HepG2 (cell line): ENCODE measurements at regions not wholly inside any gene's neighbourhood (a gene's known extent, or its start where the extent isn't known, plus 50 kb on each side); places are given as distances from the start of the nearest gene placed in this dataset.

ENCODE experiments used
- ATAC-seq: fragments of 200-7000 bp; cut with Tn5 transposase; 3 replicates; pipeline ENCODE4 v1.9.1; 2020; ENCODE audit warnings: mild to moderate bottlenecking, moderate library complexity
- BruUV-seq: library from RNA; stranded (reverse); fragments of 400-500 nt; replicated peaks from 2 replicates; lab custom pipeline; 2021; lab: Mats Ljungman, UMichigan
- CTCF ChIA-PET: fragments of 300-600 bp; formaldehyde crosslinking; extraction: SDS; loops from one replicate; lab custom pipeline; 2021; ENCODE audit warnings: low total read pairs, inconsistent platforms, low intra/inter-chr PET ratio; lab: Yijun Ruan, JAX
- POLR2A ChIA-PET: fragments of 350-600 bp; sonication (Branson Sonifier 250); formaldehyde crosslinking; loops from one replicate; lab custom pipeline; 2020; ENCODE audit warnings: antibody characterized with exemption, inconsistent platforms; lab: Yijun Ruan, JAX
- DNase-seq: peaks from one replicate; pipeline ENCODE4 v3.0.0-alpha.2; 2015; ENCODE audit warnings: low spot score
- FAIRE-seq: peaks from 3 replicates; lab custom pipeline; 2011; peaks lifted over from hg19 to GRCh38; lab: Jason Lieb, UNC
- H2AFZ ChIP-seq: one replicate; pipeline ENCODE4 v1.6.1; 2011; ENCODE audit warnings: low read length, inconsistent platforms
- H3K27ac ChIP-seq: fragments of 300-600 bp; 3 replicates; pipeline ENCODE4 v1.8.0; 2011; ENCODE audit warnings: mixed run types, mild to moderate bottlenecking, mixed read lengths, low read length, inconsistent platforms; ENCODE audit not compliant: insufficient read depth; ENCODE audit errors: extremely low read length
- H3K27me3 ChIP-seq, 2 experiments: fragments of 200-600 bp in 1 of 2; 2 replicates in 1 of 2; 3 replicates in 1 of 2; pipeline versions ENCODE4 v1.6.0 to v1.8.0; 2011; ENCODE audit warnings: low read length in 2 of 2, mild to moderate bottlenecking in 2 of 2, moderate library complexity in 2 of 2, inconsistent platforms in 1 of 2; ENCODE audit not compliant: insufficient read depth in 2 of 2, control insufficient read depth in 1 of 2
- H3K36me3 ChIP-seq, 2 experiments: fragments of 200-600 bp in 1 of 2; replicated peaks in 1 of 2; 2 replicates in 1 of 2; 3 replicates in 1 of 2; pipeline versions ENCODE4 v1.5.1 to v1.8.0; 2011; ENCODE audit warnings: low read length in 2 of 2, inconsistent platforms in 1 of 2; ENCODE audit not compliant: insufficient read depth in 2 of 2, control insufficient read depth in 1 of 2
- H3K4me1 ChIP-seq: 2 replicates; pipeline ENCODE4 v1.5.1; 2012; ENCODE audit warnings: low read length, inconsistent platforms; ENCODE audit not compliant: insufficient read depth
- H3K4me2 ChIP-seq: 2 replicates; pipeline ENCODE4 v1.6.0; 2011; ENCODE audit warnings: low read depth, low read length, inconsistent platforms
- H3K4me3 ChIP-seq, 3 experiments: fragments of 200-600 bp in 1 of 3; sonication (generic), shearing (Covaris generic) in 1 of 3; replicated peaks in 1 of 3; 2 replicates each; pipeline ENCODE4 v1.5.1; 2011 to 2016; ENCODE audit warnings: low read length in 3 of 3, inconsistent platforms in 2 of 3, low read depth in 2 of 3, mild to moderate bottlenecking in 2 of 3, control low read depth in 1 of 3, mixed read lengths in 1 of 3; ENCODE audit not compliant: insufficient read depth in 1 of 3
- H3K79me2 ChIP-seq: one replicate; pipeline ENCODE4 v1.6.1; 2011; ENCODE audit warnings: low read length, inconsistent platforms; ENCODE audit not compliant: insufficient read depth
- H3K9ac ChIP-seq: 2 replicates; pipeline ENCODE4 v1.6.0; 2011; ENCODE audit warnings: mild to moderate bottlenecking, low read depth, low read length, inconsistent platforms; ENCODE audit not compliant: insufficient read depth
- H3K9me3 ChIP-seq: 2 replicates; pipeline ENCODE4 v1.5.1; 2012; ENCODE audit warnings: mild to moderate bottlenecking, low read length
- H4K20me1 ChIP-seq: 2 replicates; pipeline ENCODE4 v1.6.0; 2011; ENCODE audit warnings: inconsistent platforms, mild to moderate bottlenecking, low read length, moderate library complexity; ENCODE audit not compliant: insufficient read depth
- HNRNPL ChIP-seq: fragments of 200-400 bp; formaldehyde crosslinking; IDR thresholded peaks from 2 replicates; pipeline ENCODE4 v1.6.1; 2017; ENCODE audit warnings: mild to moderate bottlenecking, low read depth, low read length
- SETDB1 ChIP-seq: sonication (generic); formaldehyde crosslinking; IDR thresholded peaks from 2 replicates; pipeline ENCODE4 v1.5.1; 2020; ENCODE audit warnings: missing genetic modification reagents, mild to moderate bottlenecking, borderline replicate concordance
- WGBS: methylation state at CpG from one replicate; pipeline ENCODE4 v1.1.6; 2017; ENCODE audit warnings: low lambda C conversion rate; 5-methylcytosine and 5-hydroxymethylcytosine counted together
- in situ Hi-C: cut with HindIII; loops from 2 replicates; pipeline ENCODE4 v1.10.0; 2017; ENCODE audit warnings: low pct_unique_long_range_greater_than_20kb; ENCODE audit not compliant: extremely low pct_ligation_motif_present
- intact Hi-C: fragments of 100-400 bp; cut with micrococcal nuclease; formaldehyde crosslinking; loops from one replicate; pipeline ENCODE4 v1.10.0; 2022; ENCODE audit not compliant: unreplicated experiment
- small RNA-seq, 3 experiments: library from RNA; depleted of rRNA; stranded (forward); fragments of <200 nt; gene quantifications; one replicate each; pipeline ENCODE3, GENCODE V24; 2012; ENCODE audit warnings: low read depth in 2 of 3, low replicate concordance in 1 of 3; ENCODE audit not compliant: insufficient read length in 3 of 3, insufficient read depth in 2 of 3
- TF ChIP-seq, protein P1 (sequence below): sonication (generic); formaldehyde crosslinking; IDR thresholded peaks from 2 replicates; pipeline ENCODE4 v1.8.1; 2023; ENCODE audit warnings: mild to moderate bottlenecking, missing genetic modification reagents

DNA sequence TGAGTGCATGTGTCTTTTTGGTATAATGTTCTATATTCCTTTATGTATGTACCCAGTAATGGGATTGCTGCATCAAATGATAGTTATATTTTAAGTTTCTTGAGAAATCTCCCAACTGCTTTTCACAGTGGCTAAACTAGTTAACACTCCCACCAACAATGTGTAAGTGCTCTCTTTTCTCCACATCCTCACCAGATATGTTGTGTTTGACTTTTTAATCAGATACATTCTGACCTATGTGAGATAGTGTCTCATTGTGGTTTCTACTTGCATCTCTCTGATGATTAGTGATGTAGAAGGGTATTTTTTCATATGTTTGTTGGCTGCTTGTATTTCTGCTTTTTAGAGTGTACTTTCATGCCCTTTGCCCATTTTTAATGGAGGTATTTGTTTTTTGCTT is 62.8 kb upstream of the ALG10B start:
- Histone ChIP-seq H3K27me3 (no peaks in the 10 kb centered on the region), H4K20me1 (no peaks in the 10 kb centered on the region), H3K4me3 (no peak overlapping the region), H2AFZ (no peak overlapping the region), H3K36me3 (no peaks in the 10 kb centered on the region), H3K9ac (no peak overlapping the region), H3K4me2 (no peak overlapping the region), H3K9me3 (peaks cover 85% of the 10 kb centered on the region), H3K4me1 (no peaks in the 10 kb centered on the region), H3K27ac (no peak overlapping the region), H3K79me2 (no peaks in the 10 kb centered on the region)
- BruUV-seq, result no TSS peak
- ChIA-PET POLR2A (no interaction called here), CTCF (no interaction called here)
- in situ Hi-C loops, result no loop called here
- DNase-seq (no peak), FAIRE-seq (no peak), ATAC-seq (no peak)
- no peak for TF ChIP-seq SETDB1 (CRISPR knock-in tag)
- intact Hi-C loops, result no loop called here

DNA sequence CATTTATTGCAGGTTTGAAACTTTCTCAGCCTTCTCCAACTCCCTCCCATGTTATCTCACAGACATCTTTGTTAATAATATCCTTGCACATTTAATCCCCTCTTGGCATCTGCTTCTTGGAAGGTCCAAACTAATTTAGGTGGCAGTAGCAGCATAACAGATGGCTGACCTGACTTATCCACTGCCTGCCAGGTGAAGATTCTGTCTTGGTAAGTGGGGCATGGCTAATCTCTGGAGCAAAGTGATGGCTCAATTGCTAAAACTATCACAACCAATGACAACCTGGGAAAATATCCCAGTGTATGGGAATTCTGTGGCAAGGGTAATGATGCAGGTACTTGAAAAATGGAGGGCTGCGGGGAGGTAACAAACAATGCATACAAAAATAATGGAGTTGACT is 58.2 kb upstream of the ALG10B start:
- CTCF ChIA-PET, result no interaction called here
- Histone ChIP-seq H3K79me2 (no peaks in the 10 kb centered on the region), H3K9me3 (peaks cover 87% of the 10 kb centered on the region), H3K4me1 (no peaks in the 10 kb centered on the region), H3K27me3 (no peaks in the 10 kb centered on the region), H3K4me3 (no peak overlapping the region), H4K20me1 (no peaks in the 10 kb centered on the region), H3K4me2 (no peak overlapping the region), H3K36me3 (no peaks in the 10 kb centered on the region), H2AFZ (no peak overlapping the region), H3K27ac (no peak overlapping the region), H3K9ac (no peak overlapping the region)
- TF ChIP-seq, protein P1, sequence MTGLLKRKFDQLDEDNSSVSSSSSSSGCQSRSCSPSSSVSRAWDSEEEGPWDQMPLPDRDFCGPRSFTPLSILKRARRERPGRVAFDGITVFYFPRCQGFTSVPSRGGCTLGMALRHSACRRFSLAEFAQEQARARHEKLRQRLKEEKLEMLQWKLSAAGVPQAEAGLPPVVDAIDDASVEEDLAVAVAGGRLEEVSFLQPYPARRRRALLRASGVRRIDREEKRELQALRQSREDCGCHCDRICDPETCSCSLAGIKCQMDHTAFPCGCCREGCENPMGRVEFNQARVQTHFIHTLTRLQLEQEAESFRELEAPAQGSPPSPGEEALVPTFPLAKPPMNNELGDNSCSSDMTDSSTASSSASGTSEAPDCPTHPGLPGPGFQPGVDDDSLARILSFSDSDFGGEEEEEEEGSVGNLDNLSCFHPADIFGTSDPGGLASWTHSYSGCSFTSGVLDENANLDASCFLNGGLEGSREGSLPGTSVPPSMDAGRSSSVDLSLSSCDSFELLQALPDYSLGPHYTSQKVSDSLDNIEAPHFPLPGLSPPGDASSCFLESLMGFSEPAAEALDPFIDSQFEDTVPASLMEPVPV (CRISPR knock-in tag), result no peak
- no peak for TF ChIP-seq HNRNPL
- WGBS, result 0% methylated on average over 1 of the region's 1 CpG
- POLR2A ChIA-PET, result no interaction called here
- intact Hi-C loops, result no loop called here
- in situ Hi-C loops, result no loop called here
- DNase-seq (no peak), FAIRE-seq (no peak), ATAC-seq (no peak)
- no TSS peak for BruUV-seq

Small RNAs in the stretch of these regions (small RNA-seq; reads per million reads assigned to genes)
- gene RF01518, result 0 reads per million in 3 experiments
- gene RNA5SP358, result 0 to 2.9 (median 0.65) reads per million in 3 experiments
- 0.10 to 92.8 (median 23.4) reads per million in 3 experiments for gene RNA5SP359
